HFFc6 (cell line): ENCODE measurements at regions not wholly inside any gene's neighbourhood (a gene's known extent, or its start where the extent isn't known, plus 50 kb on each side); places are given as distances from the start of the nearest gene placed in this dataset.

ENCODE experiments used
- DNase-seq: peaks from one replicate; pipeline ENCODE4 v3.0.0-alpha.2; 2018
- H3K27ac Mint-ChIP-seq: 2 replicates; pipeline ENCODE4 v1.8.0; 2020; ENCODE audit warnings: mild to moderate bottlenecking, mixed read lengths
- H3K27me3 Mint-ChIP-seq: 2 replicates; pipeline ENCODE4 v1.8.0; 2021; ENCODE audit warnings: mild to moderate bottlenecking, moderate library complexity, mixed read lengths; ENCODE audit not compliant: insufficient read depth
- H3K36me3 Mint-ChIP-seq: 2 replicates; pipeline ENCODE4 v1.8.0; 2021; ENCODE audit warnings: low read depth, mixed read lengths
- H3K4me1 Mint-ChIP-seq: 2 replicates; pipeline ENCODE4 v1.8.0; 2020; ENCODE audit warnings: low read depth, mixed read lengths
- H3K4me3 Mint-ChIP-seq: 2 replicates; pipeline ENCODE4 v1.8.0; 2020; ENCODE audit warnings: mild to moderate bottlenecking, moderate library complexity, mixed read lengths
- H3K9me3 Mint-ChIP-seq: 2 replicates; pipeline ENCODE4 v1.8.0; 2020; ENCODE audit warnings: mild to moderate bottlenecking, mixed read lengths
- CTCF ChIP-seq: fragments of 200-600 bp; sonication (generic); IDR thresholded peaks from 2 replicates; pipeline ENCODE4 v1.5.0; 2021; ENCODE audit warnings: antibody characterized with exemption, mild to moderate bottlenecking

- Mint-ChIP-seq H3K27me3 (peaks cover 2% of the 10 kb centered on the region; the same call in 1 of the 2 replicates), H3K4me3 (no peak overlapping the region), H3K9me3 (no peaks in the 10 kb centered on the region), H3K27ac (no peak overlapping the region), H3K36me3 (no peaks in the 10 kb centered on the region), H3K4me1 (peaks cover 20% of the 10 kb centered on the region)
- no peak for TF ChIP-seq CTCF
- no peak for DNase-seq
Observed at GRCh38 chr11:69413015-69413801, 68.3 kb upstream of the LINC01488 start.

GRCh38 chr11:69413993-69414392, 67.5 kb upstream of the LINC01488 start:
- no peaks in the 10 kb centered on the region for H3K27me3 Mint-ChIP-seq
- no peak overlapping the region for H3K27ac Mint-ChIP-seq
- no peak for TF ChIP-seq CTCF
- DNase-seq = no peak
- H3K4me3 Mint-ChIP-seq = no peak overlapping the region
- no peaks in the 10 kb centered on the region for H3K36me3 Mint-ChIP-seq
- no peaks in the 10 kb centered on the region for H3K9me3 Mint-ChIP-seq
- H3K4me1 Mint-ChIP-seq = peaks cover 13% of the 10 kb centered on the region

GRCh38 chr11:69414773-69415187, 66.7 kb upstream of the LINC01488 start:
- no peak for TF ChIP-seq CTCF
- H3K4me3 Mint-ChIP-seq = no peak overlapping the region
- DNase-seq = no peak
- no peaks in the 10 kb centered on the region for H3K9me3 Mint-ChIP-seq
- H3K36me3 Mint-ChIP-seq = no peaks in the 10 kb centered on the region
- H3K4me1 Mint-ChIP-seq = peaks cover 20% of the 10 kb centered on the region
- H3K27ac Mint-ChIP-seq = no peak overlapping the region
- no peaks in the 10 kb centered on the region for H3K27me3 Mint-ChIP-seq

- H3K27me3 Mint-ChIP-seq = no peaks in the 10 kb centered on the region
- peaks cover 23% of the 10 kb centered on the region for H3K4me1 Mint-ChIP-seq
- no peak overlapping the region for H3K27ac Mint-ChIP-seq
- no peak overlapping the region for H3K4me3 Mint-ChIP-seq
- DNase-seq = no peak
- H3K9me3 Mint-ChIP-seq = no peaks in the 10 kb centered on the region
- no peak for TF ChIP-seq CTCF
- H3K36me3 Mint-ChIP-seq = no peaks in the 10 kb centered on the region
Observed at GRCh38 chr11:69415411-69416142, 65.9 kb upstream of the LINC01488 start.

- Mint-ChIP-seq H3K27ac (no peak overlapping the region), H3K4me3 (no peak overlapping the region), H3K9me3 (no peaks in the 10 kb centered on the region), H3K27me3 (no peaks in the 10 kb centered on the region), H3K36me3 (no peaks in the 10 kb centered on the region), H3K4me1 (peaks cover 27% of the 10 kb centered on the region)
- no peak for DNase-seq
- TF ChIP-seq CTCF = no peak
Observed at GRCh38 chr11:69416143-69416515, 65.3 kb upstream of the LINC01488 start.
